ENCODE measurements at regions not wholly inside any gene's neighbourhood (a gene's known extent, or its start where the extent isn't known, plus 50 kb on each side); places are given as distances from the start of the nearest gene placed in this dataset.

- no peak for TF ChIP-seq CTCF (IDR thresholded peaks at IDR 0.05)
- no peak for TF ChIP-seq POLR2A (IDR thresholded peaks at IDR 0.05)
Measured at GRCh38 chr12:132404435-132404855, 75.1 kb upstream of the GALNT9 start.

Measured in body of pancreas (tissue), 4 donors.